Amniotic stem cell (primary cell): ENCODE measurements at regions not wholly inside any gene's neighbourhood (a gene's known extent, or its start where the extent isn't known, plus 50 kb on each side); places are given as distances from the start of the nearest gene placed in this dataset.
"Not testable (repeated sequence)": the region's sequence is repeated elsewhere in the genome, so short reads cannot be mapped to it uniquely, and the experiment has no call there.

Source experiments
- DNase-seq: peaks from one replicate; lab custom pipeline; 2025; lab: John Stamatoyannopoulos, UW

DNA sequence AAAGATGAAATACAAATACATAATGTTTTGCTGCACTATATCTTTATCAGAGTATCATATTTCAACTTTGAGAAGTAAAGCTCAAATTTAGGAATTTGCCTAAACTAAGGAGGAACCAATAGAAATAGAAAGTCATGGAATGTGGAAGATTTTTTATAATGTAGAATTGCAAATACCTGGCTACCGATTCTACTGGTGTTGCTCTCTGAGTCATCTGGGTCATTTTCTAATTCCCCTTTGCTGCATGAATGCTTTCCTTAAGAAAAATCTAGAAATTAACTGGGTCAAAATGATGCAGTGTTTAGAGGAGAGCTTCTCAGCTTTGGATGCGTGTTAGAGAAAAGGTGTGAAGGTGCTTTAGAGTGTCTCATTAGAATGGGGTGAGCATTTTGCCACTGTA, 568.9 kb upstream of the ANKRD30A start:
- DNase-seq, result no peak

DNA sequence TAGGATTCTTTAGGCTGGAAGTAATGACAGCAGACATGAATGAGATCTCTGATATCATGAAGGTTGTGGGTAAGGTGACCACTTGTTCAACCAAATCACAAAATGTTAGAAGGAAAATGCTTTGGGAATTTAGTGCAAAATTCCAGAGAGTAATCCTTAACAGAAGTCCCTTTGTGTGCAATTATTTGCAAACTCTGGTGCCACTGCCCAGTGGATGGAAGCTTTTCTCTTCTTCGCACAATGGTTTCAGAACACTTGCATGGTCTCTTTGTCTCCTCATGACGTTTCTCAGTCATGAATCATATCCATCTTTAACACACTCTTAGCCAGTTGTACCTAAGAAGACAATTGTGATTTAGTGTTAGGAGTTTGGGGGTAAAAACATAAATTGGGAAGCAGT, 570.4 kb upstream of the ANKRD30A start:
- DNase-seq, result no peak

DNA sequence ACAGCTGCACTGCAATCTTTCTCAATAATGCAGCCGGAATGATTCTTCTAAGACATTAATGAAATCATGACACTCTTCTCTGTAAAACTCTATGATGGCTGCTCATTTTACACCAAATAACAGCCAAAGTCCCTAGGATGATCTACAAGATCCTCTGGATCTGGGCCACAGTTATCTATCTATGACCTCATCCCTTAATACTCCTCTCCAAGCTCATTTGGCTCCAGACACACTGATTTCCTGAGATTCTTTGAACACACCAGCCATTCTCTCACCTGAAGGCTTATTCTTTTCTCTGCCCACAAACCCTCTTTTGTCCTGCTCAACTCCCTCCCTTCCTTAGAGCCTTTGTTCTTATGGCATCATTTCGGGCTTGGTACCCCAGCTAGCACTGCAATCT, 577.4 kb upstream of the ANKRD30A start:
- DNase-seq, result no peak

DNA sequence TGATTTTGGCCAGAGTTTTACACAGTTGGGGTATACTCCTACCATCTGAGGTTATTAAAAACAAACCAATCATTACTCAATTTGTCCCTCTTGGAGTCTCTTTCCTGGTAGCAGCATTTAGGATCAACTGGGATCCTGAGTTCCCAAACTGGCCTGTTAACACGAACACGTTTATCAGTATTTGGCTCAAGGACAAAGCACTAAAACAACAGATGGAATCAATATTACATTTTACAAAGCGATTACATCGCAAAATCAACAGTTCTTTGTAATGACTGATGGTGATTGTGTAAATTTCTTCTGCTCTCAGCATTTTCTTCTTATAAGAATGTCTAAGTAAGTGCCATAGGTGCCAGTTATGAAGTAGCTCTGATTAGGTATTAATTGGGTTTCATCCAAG, 582.9 kb upstream of the ANKRD30A start:
- DNase-seq, result no peak

DNA sequence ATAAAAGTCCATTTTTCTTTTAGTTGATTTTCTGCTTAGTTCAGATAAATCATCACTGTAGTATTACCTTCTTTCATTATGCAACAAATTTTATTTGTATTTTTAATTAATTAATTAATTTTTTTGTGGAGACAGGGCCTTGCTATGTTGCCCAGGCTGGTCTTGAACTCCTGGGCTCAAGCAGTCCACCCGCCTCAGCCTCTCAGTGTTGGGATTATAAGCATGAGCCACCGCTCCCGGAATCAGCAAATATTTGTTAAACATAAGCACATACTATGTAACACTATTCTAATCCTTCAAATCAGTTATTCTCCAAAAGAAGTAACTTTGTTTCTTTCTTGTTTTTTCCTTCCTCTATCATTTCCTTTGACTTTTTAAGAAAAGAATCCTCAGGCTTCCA, 584.8 kb upstream of the ANKRD30A start:
- DNase-seq, result no peak

DNA sequence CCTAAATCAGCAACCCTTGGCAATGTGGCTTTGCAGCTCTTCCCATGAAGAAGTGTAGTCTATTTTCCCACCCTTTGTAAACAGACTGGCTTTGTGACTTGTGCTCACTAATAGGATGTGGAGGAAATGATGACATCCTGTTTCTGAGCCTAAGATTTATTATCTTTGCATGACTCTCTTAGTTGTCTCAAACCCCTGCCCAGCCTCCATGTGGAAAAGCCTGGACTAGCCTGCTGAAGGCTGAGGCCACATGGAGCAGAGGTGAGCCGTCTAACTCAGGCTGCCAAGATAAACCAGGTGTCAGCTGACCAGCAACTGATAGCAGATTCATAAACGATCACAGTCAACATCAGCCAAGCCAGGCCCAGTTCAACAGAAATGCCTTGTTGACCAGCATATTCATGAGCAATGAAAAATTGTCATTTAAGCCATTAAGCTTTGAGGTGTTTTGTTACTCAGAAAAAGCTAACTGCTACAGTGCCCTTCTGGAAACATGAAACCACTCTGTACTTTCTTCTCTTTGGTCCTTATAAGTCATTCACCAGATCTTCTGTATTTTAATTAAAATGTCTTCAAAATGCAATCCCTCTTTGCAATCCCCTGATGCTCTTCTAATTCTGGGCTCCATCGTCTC, 586.3 kb upstream of the ANKRD30A start:
- DNase-seq, result no peak

DNA sequence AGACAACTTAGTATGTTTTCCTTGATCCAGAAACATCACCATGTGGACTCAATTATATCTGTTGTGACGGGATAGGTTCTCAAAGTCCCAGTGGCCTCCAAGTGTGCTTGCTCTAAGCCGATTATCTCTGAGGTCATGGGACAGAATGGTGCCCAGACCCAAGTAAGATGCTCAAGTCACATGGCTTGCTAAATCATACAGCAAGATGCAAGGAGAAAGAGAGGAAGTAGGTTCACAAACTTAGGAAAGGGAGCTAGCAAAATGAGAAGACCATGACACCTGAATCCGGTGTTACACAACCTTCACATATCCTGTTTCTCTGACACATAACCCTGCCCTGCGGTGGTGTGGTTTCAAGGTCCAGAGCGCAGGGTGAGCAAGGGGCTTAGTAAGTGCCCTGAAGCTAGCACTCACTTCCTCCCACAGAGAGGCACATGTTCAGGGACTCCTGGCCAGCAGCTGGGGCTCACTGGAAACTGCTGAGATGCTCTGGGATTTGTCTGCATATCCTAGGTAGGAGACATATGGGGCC, 590.9 kb upstream of the ANKRD30A start:
- peak; percentile 88 for DNase-seq

DNA sequence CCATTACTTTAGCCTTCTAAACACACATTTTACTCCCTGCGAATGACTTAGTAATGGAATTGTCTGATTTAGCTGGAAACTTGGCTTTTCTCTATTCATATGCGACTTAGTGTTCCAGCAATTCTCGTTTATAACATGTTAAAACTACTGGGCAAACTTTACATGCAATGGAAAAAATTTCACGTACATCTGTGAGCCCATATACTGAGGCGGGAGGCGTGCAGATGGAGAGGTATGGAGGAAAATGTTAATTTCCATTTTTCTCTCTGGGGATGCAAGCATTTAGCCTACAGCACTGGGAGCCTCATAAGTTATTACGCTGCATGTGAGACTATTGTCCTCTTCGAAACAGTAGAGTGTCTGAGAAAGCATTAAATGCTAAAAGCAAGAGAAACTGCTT, 591.5 kb upstream of the ANKRD30A start:
- DNase-seq, result no peak

DNA sequence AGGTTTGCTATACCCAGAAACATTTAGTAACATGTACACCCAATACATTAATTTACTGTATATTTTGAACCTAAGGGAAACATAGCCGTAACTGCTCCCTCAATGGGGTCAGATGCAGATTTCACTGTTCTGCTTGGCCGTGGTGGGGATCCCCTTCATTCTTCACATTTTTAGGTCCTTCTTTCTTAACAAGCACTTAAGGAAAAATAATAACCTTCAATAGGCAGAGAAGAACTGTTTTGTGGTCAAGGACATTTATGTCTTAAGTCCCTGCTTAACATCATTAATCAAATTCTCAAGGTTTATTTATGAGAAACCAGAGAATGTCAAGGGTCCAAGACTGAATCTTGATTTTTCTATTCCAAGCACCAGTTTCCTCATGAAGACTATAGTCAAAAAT, 592.1 kb upstream of the ANKRD30A start:
- no peak for DNase-seq

DNA sequence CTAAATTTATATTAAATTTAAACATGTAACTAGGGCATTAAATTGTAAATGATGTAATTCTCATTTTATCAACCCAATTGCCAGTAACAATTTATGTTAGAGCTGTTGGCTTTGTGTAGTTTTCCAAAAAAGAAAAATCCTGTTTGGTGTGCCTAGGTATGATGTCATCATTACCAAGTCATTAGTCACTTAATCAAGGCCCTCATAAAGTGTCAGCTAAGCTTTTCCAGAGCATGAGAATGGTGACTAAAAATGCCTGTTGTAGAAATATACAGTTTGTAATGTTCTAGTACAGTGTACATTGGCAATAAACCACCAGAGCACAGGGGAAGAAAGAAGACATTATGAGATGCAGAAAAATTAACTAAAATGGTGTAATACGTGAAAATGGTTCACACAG, 593.8 kb upstream of the ANKRD30A start:
- no peak for DNase-seq

DNA sequence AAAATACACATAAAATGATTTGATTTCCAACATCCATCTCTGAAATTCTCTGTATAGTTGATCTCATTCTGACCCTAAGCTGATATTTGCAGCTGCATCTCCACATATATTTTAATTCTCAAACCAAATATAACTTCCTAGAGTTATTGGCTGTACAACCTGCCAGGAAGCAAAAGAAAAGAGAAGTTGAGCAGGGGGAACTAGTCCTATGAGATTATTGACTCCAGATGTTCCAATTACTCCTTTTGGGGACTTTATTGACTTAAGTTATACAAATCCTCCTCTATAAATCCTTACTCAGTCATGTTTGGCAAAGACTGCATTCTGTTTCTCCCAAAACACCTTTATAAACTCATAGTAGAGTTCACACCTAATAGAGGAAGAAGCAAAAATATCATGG, 599.4 kb upstream of the ANKRD30A start:
- no peak for DNase-seq

DNA sequence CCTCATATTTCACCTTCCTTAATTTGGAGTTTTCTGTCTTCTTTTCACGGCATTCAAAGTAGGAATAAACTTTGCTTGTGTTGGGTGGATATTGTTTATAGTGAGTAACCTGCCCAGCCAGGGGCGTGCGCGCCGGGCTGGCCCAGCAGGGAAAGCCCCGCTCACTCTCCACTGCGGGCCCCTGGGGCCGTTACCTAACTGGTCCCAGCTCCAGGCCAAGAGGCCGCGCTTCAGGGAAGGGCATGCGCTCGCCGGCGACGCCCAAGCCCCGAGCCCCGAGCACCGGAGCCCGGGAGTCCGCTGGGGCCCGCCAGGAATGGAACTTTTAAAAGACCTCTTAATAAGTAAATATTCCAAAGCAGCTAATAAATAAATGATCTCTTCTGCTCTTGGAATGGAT, 601.3 kb upstream of the ANKRD30A start:
- DNase-seq, result not testable (repeated sequence)

DNA sequence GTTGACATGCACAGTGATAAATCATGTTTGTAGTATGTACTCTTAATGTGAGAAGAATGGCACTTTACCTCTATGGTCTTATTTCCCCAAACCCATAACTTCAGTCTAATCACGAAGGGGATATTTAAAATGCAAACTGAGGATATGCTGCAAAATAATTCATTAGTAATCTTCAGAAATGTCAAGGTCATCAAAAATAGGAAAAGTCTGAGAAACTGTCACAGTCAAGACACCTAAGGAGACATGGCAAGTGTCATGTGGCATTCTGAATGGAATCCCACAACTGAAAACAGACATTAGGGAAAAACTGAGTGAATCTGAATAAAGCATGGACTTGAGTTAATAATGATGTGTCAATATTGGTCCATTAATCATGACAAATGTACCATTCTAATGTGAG, 605.5 kb upstream of the ANKRD30A start:
- no peak for DNase-seq

DNA sequence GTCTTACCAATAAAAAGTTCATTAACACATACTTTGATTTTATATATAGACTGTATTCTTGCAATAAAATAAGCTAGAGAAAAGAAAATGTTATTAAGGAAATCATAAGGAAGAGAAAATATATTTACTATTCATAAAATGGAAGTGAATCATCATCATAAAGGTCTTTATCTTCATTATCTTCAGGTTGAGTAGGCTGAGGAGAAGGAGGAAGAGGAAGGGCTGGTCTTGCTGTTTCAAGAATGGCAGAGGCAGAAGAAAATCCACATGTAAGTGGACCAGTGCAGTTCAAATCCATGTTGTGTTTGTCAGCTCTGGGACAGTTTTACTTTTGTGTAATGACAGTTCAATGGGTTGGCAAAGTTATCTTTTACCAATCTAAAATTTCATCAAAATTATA, 609.1 kb upstream of the ANKRD30A start:
- DNase-seq, result no peak

DNA sequence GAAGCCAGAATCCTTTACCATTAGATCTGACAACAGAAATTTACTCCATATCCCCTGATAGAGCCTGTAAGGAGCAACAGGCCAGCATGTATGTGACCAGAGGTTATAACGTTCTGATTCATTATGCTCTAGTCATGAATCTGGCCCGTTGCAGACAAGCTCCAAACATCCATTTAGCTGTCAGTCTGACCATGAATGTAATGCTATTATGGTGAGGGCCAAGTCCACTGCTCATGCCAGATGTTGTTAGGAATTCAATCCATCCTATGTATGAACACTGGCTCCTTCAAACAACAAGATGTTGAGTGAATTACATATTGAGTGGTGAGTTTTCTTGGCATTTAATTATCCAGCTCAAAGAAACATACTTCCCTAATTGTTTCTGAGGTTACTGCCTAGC, 610.1 kb upstream of the ANKRD30A start:
- DNase-seq, result no peak

DNA sequence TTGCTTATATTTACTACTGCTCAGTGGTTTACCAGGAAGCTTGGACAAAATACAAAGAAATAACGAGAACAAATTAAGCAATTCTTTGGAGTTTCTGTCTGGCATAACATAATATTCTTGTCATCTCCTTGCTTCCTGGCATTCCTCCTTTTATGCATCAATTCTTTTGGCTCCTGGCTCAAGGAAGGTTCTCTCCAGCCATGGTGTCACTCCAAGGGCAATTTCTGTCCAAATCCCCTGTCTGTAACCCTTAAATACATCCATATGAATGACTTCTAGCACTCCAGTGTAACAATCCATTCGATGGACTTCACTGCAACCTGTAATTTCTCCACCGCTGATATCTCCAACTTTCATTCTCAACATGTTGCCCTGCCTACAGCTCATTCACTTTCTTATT, 617.7 kb upstream of the ANKRD30A start:
- DNase-seq, result no peak

DNA sequence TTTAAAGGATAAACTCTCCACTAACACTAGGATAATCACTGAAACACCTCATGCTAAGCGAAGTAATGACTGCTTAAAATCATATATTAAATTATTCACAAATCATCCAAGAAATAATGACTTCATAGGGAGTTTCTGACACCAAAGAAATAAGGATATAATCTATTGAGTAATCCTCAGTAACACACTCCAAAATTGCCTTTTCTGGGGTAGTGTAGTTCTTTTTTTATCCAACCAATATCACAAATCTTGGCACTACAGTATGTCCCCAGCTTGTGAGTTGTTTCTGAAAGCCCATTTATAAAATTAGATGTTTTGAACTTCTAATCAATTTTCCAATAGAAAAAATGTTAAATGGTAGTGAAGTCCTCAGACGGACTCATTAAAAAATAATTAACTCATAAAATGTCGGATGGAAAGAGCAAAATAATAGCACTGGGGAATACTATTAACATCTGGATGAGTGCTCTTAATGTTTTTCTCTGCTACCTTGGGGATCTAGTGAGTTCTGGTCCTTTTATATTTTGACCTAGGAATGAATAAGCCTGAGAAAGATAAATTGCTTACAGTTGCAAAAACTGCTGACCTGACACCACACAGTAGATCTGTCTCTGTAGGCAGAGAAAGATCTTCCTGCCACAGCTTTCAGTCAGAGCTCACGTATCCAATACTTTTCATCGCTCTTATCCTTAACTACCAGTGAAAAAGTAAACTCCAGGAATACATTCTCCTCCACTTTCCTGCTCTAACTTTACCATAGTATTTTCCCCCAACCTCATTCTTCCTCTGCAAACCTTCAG, 618.5 kb upstream of the ANKRD30A start:
- DNase-seq, result no peak

DNA sequence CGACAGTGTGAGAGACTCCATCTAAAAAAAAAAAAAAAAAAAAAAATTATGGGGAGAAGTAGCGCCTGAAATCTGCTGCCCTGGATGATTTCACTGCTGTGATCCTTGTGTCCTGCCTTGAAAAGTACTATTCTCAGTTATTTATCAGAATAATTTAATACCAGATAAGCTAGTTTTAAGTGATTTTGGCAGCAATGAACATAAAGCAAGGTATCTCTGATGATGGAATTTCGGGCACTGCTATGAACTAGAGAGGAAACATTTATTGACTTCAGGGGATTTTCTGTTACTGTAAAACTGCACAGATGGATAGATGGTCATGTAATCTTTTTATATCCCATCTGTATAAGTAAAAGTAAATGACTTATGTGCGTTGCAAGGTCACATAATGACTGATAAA, 619.1 kb upstream of the ANKRD30A start:
- DNase-seq, result no peak

DNA sequence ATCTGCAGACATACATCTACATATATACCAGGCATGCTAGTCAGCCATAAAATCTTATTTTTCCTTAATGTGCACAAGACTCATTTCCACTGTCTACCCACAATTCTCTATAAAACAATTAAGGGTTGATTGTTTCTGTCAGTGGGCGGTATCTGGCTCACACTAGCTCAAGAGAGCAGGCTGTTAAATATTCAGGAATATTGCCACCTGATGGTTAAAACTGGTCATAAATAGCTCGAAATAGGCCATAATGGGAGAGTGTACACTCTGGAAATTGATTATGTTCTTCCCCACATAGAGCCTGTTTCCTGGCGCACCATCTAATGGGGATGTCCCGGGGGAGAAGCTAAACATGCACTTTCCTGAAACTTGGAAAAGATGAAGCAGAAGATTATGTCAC, 620.6 kb upstream of the ANKRD30A start:
- DNase-seq, result no peak

DNA sequence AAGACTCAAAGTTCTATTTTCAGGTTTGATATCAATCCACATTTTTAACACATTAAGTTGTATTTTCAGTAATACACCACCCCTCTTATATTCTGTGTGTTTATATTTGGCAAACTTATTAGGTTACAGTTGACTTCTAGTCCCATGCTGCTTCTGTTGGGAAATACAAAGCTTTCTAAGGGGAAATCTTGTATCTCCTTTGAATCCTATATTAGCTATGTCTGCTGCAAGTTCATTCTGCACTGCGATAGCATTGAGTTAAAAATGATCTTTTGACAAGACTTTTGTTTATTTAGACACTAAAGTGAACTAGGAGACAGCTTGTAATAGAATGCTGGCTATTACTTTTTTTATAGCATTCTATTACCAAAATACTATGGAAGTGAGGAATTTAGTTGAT, 625.1 kb upstream of the ANKRD30A start:
- no peak for DNase-seq

DNA sequence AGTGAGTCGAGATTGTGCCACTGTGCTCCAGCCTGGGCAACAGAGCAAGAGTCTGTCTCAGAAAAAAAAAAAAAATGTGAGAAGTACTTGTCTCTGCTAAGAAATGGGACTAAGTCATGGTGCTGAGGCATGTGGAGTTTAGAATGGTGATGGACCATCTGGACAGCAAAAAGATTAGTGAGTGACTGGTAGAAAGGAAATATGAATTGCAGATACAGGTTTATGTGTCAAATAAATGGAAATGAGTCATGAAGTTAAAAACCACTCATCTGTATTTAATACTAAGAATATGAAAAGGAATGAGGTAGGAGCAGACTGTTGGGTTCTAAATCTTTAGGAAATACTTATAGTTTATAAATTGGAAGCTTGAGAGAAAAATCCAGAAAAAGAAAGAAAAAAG, 625.7 kb upstream of the ANKRD30A start:
- no peak for DNase-seq

DNA sequence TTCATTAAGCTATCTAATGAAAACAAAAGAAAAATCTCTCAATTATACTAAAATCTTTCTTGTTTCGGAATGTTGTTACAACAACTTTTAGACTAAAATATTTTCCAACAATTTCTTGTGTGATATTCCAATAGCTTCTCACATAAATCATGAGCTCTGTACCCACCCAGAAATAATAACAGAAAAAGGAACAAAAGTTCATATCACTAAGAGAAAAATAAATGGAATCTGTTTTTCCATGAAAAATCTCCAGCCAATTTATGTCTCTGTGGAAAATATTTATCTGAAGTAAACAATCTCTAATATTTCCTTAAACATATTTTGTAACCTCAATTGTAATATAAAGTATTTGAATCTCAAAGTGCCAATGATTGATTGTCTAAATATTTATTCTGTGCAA, 628.6 kb upstream of the ANKRD30A start:
- DNase-seq, result no peak

DNA sequence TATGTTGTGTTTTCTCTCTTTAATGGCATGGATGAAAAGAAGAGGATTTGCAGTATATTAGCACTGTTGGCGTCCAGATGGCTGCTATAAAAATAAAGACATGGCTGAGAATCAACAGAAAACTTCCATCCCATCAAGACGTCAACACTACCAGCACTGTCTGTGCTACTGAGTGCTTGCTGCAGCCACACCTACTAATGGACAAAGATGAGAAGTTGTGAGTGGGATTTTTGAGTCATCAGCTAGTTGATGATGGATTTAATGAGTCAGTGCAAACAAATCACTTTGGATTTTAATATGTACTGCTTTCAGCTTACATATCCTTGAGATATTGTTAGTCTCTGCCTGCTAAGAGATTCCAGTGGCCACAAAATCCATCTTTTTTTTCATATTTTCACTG, 631.0 kb upstream of the ANKRD30A start:
- DNase-seq, result no peak

DNA sequence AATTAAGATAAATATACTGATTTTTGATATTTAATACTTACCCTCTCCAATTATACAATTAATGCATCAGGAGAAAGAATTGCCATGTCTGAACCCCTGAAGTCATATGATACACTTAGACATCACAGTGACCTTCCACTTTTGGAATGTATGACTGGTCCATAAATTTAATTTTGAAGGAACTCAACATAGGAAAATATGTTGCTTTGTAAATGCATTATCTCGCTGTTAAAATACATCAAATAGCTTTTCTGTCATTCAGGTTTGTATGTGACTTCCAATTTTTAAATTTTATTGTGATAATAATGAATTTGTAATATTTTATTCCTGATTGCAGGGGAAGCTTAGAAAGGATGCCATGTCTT, 631.9 kb upstream of the ANKRD30A start:
- DNase-seq, result peak; percentile 24
